NCI-H2196 treated with DMSO at 0.1 percent for 48 hours (cell line): ENCODE measurements at regions not wholly inside any gene's neighbourhood (a gene's known extent, or its start where the extent isn't known, plus 50 kb on each side); places are given as distances from the start of the nearest gene placed in this dataset.
"Not testable (repeated sequence)": the region's sequence is repeated elsewhere in the genome, so short reads cannot be mapped to it uniquely, and the experiment has no call there.

ENCODE experiments used
- DNase-seq: peaks from one replicate; lab custom pipeline; 2025; ENCODE audit not compliant: unreplicated experiment; lab: John Stamatoyannopoulos, UW

DNA sequence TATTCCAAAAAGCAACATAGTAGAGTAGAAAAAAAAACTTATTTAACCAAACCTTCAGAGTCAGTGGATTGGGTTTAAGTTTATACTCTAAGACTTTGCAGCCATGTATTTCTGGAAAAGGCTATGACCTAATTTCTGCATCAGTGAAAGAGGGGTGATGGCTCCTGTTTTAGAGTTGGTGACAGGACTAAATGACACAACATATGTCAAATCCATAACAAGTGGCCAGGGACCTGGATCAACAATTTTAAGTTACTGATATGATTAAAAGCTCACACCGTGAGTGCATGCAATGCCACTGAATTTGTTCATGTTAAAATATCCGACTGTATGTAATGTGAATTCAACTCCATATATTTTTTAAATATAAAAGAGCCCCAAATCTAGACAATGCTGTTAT, 390.6 kb downstream of the TNS3 start:
- no peak for DNase-seq

DNA sequence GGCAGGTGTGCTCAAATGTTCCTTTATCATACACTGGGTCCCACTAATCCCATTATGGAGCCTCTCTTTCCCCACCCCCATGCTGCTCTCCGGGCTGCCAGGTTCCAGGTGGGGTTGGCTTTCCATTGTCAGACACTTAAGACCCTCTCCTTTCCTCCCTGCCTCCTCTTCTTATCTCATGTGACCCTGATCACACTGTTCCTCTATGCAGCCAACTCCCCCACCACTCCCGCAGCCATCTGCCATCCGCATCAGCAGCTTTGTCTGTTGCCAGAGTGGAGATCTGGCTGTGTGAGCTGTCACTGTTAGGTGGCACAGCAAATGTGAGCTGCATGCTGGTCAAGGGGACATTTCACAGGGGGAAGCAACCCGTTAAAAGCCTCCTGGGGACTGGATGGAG, 391.4 kb downstream of the TNS3 start:
- no peak for DNase-seq

DNA sequence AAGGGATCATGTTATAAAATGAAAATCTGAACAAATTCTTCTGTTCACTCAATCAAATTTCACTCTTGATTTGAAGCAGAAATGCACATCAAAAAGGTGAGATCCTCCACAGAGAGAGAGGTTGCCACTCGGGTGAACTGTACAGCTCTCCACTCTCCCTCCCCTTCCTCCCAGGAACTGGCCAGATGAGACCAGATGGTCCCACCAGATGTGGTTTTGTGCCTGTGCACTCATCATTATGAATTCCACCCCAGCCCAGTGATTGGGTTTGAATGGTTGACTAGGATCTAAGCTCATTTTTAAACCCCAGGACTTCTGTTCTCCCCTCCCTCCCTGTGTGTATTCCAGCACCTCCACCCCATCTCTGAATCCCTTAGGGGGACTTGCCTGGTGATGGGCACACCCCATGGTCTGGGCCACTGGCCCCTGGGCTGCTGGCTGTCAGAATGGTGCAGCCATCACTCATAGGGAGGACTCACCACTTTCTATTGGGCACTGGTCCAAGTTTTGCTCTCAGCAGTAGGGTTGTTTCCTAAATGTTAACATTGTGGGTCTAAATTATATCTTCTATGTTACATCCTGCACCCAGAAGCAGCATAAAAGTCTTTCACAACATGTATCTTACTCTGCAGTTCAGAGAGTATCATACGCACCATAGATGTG, 393.1 kb downstream of the TNS3 start:
- no peak for DNase-seq

DNA sequence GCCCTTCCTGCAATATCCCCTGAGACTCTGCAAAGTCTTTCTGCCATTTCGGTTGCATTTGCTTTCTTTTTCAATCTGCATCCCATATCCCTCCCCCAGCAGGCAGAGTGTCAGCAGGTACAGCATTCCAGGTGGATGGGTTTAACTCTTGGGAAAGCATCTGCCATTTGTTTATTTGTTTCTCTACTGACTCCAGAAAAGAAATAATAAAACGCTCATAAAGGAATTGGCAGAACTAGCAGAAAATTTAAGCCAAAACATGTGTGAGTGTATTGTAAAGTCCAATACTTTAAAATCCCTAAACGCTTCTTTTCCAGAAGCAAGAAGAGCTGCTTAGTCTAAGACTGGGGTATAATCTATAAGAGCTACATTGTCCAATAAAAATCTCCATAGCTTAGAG, 393.8 kb downstream of the TNS3 start:
- DNase-seq, result no peak

DNA sequence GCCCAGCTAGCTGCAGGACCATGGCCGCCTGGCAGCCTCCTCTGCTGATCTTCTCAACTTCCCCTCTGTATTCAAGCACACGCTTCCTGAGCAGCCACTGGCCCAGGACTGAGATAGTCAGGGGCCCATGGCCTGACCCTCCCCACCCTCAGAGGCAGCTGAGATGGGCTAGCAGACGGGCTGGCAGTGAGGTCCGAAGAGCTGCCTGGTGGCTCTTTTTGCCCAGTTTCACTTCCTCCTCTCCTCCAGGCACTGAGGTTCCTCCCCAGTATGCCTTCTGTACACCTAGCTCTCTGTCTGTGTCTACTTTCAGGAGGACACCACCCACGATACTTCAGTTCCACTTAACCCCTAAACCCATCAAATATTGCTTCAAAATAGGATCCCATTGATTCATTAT, 395.6 kb downstream of the TNS3 start:
- no peak for DNase-seq

DNA sequence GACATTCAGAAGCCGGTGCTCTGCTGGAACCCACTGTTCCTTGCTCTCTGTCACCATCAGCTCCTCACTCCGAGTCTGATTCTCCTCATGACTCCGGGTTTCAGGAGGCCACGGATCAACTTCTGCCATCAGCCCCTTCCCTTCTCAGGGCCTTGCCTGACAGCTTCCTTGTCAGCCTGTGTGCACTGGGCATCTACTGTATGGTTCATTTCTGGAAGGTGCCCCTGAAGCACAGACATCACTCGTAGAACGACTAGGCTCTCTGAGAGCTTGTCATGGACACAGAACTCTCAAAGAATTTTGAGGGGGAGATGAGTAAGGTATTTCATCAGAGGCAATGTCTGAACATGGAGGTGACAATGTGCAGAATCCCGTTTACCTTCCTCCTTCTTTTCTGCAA, 396.1 kb downstream of the TNS3 start:
- no peak for DNase-seq

DNA sequence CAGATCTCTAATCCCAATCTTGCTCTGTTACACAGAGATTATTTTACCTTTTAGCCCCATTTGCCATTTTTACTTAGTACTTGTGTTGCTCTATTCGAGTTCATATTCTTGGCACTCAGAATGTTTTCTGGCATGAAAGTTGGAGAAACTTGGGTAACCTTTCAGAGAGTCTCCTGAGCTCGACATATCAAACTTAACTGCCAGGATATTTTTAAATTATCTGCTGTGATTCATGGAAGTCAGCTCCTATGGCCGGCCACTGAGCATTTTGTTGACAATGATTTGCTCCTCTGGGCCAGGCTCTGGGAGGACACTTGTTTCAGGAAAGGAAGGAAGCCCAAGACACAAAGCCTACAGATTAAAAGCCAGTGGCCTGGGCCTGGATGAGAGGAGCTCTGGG, 396.7 kb downstream of the TNS3 start:
- DNase-seq, result no peak

DNA sequence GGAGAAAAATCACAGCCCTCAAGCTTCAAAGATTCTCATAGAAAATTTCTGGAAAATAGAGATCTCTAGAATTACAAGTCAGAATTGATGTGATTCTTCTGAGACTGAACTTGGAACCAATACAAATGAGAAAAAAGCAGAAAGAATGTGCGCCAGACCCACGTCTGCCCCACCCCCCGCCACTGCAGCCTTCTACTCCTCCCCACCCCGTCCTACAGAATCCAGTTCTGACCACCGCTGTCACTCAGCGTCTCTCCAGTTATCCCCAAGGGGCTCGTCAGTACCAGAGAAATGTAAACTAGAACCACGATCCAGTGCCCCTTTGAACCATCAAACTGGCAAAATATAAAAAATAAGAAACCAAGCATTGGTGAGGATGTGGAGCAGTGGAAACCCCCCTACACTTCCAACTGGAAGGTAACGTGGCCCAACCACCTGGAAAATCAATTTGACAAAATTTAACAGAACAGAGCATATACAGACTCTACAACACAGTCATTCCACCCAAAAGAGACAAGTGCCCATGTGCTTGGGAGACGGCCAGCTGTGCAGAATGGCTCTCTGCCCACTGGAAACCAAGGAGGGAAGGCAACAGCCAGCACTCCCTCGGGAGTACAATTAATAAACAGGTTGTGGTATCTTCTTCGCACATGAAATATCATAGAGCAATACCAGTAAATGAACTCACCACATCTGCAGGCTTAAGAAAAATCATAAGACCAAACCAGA, 397.9 kb downstream of the TNS3 start:
- DNase-seq, result no peak

DNA sequence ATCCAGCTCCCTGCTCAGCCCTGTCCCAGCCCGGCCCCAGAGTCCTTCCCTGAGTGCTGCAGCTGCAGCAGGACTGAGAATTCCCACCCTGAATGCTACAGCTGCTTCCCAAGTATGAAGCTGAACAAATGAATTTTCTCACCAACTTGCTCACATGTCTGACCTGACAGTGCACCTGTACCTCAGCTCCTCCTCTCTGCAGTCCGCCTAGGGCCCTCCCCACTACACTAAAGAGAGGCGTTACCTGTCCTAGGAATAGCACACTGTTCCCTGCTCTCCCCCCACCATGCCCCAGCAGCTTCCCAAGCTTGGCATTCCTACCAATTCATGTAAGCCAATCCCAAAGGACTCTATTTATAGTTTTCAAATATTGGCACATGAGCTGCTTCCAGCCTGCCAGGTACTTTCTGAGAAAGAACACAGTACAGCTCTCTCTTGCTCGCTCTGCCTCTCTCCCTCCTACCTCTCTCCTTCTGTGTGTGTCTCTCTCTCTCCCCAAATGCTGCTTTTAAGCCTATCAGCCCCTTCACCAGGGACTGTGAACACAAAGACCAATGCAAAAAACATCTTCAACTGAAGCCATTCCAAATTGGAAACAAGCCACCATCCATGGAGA, 400.1 kb downstream of the TNS3 start:
- peak; percentile 8 for DNase-seq

DNA sequence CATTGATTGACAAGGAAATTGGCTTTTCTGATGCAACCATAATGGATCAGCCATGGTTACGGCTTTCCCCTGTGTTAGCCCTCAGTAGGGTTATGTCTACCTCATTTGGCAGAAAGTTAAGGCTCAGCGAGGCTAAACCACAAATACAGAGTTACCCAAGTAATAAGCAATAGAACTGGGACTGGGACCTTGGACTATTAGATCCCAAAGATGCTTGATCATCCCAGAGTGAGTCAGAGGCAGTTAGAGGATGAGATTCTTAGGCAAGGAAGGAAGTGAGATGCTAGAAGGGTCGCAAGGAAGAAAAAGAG, 401.4 kb downstream of the TNS3 start:
- no peak for DNase-seq

DNA sequence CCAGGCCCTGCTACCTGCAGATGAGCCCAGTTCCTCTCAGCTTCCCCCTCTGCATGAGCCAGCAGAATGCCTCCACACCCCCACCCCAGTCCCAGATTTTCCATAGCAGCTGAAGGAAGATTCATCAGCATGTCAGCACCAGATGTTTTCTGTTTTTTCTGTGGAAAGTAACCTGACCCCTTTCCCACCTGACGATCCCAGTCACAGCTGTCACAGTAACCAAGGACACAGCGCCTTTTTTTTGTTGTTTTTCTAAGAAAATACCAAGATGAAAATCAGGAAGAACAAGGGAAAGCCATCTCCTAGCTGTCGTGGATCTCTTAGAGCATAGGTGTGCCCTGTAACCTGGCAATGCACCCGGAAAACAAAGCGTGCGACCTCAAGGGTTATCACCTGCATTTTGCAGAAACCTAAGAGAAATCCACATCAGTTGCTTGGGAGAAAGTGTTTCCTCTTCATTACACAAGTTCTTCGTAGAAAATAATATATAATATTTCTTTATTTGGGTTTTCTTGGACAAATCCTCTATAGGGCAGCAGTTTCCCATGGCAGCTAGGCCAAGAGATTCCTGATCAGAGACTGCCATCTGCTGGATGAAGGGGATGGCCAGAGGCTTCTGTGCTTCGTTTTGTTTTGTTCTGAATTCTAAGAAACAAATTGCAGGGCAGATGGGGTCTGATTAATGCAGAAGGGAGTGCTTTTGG, 401.9 kb downstream of the TNS3 start:
- DNase-seq, result peak; percentile 12

DNA sequence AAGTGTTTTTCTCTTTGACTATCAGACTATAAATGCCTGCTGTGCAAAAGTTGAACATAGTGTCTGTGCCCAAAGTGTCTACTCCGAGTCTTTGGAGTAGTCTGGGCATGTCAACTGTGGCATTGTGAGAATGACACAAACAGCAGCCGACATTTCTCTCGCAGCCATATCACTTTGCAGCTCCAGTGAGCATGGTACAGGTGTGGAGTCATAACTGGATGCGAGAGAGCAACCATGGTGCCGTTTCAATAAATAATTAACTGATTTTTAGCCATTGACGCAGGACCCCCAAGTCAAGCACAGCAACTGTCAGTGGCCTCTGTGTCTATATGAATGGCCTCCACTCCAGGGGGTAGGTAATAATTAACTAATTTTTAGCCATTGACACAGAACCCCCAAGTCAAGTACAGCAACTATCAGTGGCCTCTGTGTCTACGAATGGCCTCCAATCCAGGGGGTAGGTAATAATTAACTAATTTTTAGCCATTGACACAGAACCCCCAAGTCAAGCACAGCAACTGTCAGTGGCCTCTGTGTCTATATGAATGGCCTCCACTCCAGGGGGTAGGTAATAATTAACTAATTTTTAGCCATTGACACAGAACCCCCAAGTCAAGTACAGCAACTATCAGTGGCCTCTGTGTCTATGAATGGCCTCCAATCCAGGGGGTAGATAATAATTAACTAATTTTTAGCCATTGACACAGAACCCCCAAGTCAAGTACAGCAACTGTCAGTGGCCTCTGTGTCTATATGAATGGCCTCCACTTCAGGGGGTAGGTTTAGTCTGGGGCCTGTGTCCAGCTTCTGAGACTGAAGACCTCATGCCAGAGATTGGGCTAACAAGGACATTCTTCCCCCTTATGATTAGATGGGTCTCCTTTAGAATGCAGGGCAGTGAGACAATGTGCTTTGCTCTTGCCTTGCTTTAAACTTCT, 409.0 kb downstream of the TNS3 start:
- not testable (repeated sequence) for DNase-seq

DNA sequence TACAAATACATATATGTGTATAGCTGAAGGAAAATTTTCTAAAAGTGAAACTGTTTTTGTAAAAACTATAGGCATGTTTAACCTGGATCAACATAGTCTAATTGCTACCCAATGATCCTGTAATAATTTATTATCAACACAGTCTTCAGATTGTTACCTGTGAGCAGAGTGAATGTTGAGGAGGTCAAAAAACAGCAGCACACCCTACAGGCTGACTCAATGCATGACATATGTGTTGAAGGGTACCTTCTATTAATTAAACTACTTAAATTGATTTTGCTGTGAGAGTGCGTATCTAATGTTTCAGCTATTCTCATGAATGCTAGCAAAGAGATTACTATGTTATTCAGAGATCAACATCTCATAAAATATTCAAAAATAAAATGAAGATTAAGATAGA, 411.4 kb downstream of the TNS3 start:
- no peak for DNase-seq

DNA sequence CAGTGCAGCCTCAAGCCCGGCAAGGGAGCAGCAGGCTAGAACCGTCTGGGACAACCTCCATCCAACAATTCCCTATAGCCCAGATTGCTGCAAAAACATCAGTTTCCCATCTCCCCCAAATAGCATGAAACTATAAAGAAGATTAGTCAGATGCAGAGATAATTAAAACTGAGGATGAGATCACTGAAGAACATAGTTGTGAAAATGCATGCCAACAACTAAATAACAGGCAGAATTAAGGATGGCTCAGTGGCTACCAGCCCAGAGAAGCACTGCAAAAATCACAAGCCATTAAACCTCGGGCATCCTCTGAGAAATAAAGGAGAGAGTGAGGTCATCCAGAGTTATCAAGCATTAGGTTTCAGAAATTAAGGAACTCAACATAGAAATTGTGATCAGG, 427.1 kb downstream of the TNS3 start:
- DNase-seq, result no peak

DNA sequence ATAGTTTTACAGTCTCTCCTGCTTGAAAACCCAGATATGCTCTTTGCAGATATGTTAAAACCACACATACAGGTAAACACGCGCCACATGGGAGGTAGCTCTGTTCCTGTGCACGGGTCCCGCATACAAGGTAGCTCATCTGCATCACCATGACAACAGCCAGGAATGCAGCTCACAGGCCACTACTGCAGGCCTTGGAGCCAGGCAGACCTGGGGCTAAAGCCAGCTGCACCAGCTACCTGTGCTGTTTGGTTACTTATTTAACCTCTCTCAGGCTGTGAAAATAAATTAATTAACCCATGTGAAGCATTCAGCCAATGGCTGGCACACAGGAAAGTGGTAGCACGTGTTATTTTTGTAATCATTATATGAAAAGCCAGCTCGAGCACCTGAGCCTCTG, 428.3 kb downstream of the TNS3 start:
- DNase-seq, result peak; percentile 39

DNA sequence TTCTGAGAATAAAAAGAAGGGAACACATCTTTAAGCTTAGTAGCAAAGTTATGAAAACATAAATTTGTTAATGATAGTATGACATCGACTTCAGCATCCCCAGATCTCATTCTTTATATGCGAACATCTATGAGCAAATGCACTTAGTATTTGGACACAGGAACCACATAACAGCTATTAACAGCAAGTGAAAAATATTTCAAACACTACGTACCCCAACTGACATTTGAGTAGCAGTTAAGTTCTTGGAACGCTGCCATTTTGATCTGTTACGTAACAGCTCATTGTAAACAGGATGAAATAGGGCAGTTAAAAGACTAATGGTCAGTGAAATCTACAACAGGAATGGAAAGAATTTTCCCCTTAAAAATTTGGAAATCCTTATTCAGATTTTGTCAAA, 428.9 kb downstream of the TNS3 start:
- peak; percentile 3 for DNase-seq

DNA sequence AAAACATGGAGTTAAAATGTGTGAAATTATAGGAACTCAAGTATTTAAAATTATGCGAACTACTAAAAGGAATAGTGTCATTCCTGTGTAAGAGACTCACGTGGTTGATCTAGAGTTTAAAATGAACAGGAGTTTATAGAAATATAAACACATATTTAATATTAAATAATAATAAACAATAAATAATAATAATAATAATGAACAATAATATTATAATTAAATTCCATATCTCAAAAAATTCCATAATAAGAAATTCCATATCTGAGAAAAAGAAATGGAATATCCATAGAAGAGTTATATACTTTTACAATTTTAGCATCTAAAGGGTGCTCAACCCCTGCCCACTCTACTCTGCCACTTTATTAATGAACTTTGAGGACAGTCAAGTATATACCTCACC, 429.6 kb downstream of the TNS3 start:
- no peak for DNase-seq

DNA sequence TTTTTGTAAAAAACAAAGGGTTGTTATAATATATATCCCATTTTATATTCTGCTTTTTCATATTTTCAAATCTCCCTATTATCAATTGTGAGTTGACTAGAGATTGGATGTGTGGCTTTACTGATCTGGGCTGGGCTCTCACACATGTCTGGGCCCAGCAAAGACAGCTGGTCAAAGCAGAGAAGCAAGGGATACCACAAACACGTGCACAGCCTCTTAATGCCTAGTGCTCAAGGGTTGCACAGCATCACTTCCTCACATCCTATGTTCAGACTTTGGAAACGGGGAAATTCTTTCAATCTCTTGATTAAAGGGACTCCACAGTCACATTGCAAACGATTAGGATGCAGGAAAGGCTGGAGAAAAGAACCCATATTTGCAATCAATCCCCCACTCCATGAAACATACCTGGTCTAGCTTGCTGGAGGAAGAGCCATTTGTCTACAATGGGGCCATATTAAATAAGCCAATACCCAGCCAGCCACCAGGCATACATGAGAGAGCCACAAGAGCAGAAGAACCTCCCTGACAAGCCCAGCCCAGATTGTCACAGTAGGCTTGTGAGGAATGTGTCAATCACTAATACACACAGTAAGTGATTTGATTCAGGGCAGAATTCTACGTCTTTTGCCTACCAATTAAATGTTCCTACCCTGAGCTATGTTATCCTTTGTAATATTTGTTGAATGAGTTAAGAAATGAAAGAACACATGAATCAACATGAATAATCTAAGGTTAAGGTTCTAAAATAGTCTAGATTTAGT, 431.2 kb downstream of the TNS3 start:
- DNase-seq, result no peak

DNA sequence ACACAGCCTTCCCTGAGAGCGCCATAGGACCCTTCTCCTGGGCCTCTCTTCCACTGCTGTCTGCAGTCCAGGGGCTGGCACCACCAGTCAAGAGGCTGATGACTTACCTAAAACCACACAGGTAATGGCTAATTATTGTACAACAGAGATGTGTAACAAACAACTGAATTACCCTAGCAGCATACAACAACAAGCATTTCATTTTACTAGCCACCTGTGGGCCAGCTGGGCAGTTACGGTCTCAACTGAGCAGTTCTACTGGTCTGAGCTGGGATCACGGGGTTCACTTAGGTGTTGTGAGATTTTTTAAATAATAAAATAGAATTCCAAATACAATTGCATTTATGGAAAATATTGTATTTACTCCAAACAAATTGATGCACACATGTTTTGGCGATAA, 431.9 kb downstream of the TNS3 start:
- DNase-seq, result no peak

DNA sequence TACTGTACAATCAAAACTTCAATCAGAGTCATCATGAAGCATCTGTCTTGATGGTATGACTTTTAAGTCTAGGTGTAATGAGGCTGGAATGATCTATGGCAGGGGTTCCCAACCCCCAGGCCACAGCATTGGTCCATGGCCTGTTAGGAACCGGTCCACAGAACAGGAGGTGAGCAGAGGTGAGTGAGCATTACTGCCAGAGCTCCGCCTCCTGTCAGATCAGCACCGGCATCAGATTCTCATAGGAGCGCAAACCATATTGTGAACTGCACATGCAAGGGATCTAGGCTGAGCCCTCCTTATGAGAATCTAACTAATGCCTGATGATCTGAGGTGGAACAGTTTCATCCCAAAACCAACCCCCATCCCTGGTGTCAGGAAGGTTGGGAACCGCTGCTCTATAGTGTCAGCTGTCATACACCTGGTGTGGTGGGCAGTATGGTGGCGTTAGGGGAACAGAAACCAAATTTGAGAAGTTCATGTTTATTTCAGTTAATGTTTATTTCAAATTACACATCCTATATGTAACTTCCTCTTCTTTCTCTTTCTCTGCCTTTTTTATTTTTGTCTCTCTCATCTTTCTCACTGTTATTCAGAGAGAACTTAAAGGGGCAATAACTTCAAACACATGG, 432.6 kb downstream of the TNS3 start:
- DNase-seq, result no peak
